HCT116 (cell line): ENCODE measurements at regions not wholly inside any gene's neighbourhood (a gene's known extent, or its start where the extent isn't known, plus 50 kb on each side); places are given as distances from the start of the nearest gene placed in this dataset.

Experiments
- ATAC-seq: fragments of 200-7000 bp; cut with Tn5 transposase; 2 replicates; pipeline ENCODE4 v1.9.1; 2020; ENCODE audit warnings: mild to moderate bottlenecking, moderate library complexity
- BruUV-seq: library from RNA; stranded (reverse); fragments of 400-500 nt; replicated peaks from 2 replicates; lab custom pipeline; 2021; lab: Mats Ljungman, UMichigan
- CTCF ChIA-PET: fragments of 300-600 bp; sonication (Branson Sonifier 250); formaldehyde crosslinking; loops from one replicate; lab custom pipeline; 2021; ENCODE audit warnings: antibody characterized with exemption; lab: Charles Lee
- POLR2A ChIA-PET: fragments of 300-600, 350-600 bp; sonication (Branson Sonifier 250); formaldehyde crosslinking; loops from one replicate; lab custom pipeline; 2021; ENCODE audit warnings: antibody characterized with exemption; lab: Charles Lee
- RAD21 ChIA-PET, 2 experiments: fragments of 300-600 bp; sonication (Branson Sonifier 250); formaldehyde crosslinking; loops; one replicate each; lab custom pipeline; 2023; ENCODE audit warnings: low total read pairs in 2 of 2; ENCODE audit not compliant: uncharacterized antibody in 2 of 2, unreplicated experiment in 2 of 2, low non-redundant PET in 1 of 2; lab: Charles Lee
- DNase-seq: peaks from one replicate; pipeline ENCODE4 v3.0.0-alpha.2; 2010; ENCODE audit warnings: low read depth, low spot score
- H2AFZ ChIP-seq: fragments of 200-600 bp; shearing (Covaris generic), sonication (generic); 2 replicates; pipeline ENCODE4 v1.6.1; 2017; ENCODE audit warnings: low read depth, mixed run types, mixed read lengths, antibody characterized with exemption, low read length; ENCODE audit not compliant: poor library complexity, severe bottlenecking
- H3K27ac ChIP-seq: 2 replicates; pipeline ENCODE4 v1.5.1; 2012; ENCODE audit warnings: low read depth, low read length
- H3K27me3 ChIP-seq: fragments of 200-600 bp; sonication (generic); 2 replicates; pipeline ENCODE4 v1.6.1; 2016; ENCODE audit warnings: mixed run types, low read length, mixed read lengths; ENCODE audit not compliant: insufficient read depth
- H3K36me3 ChIP-seq, 2 experiments: fragments of 200-500 bp in 1 of 2; fragments of 200-600 bp in 1 of 2; sonication (Bioruptor generic) in 1 of 2; sonication (generic) in 1 of 2; 2 replicates each; pipeline versions ENCODE4 v1.5.1 to v1.6.1; 2014 to 2016; ENCODE audit warnings: low read length in 2 of 2, inconsistent platforms in 1 of 2, mixed read lengths in 1 of 2, mixed run types in 1 of 2; ENCODE audit not compliant: insufficient read depth in 2 of 2, control insufficient read depth in 1 of 2
- H3K4me1 ChIP-seq, 2 experiments: fragments of 200-600 bp in 1 of 2; sonication (generic) in 1 of 2; 2 replicates each; pipeline versions ENCODE4 v1.5.1 to v1.6.1; 2012 to 2017; ENCODE audit warnings: low read length in 2 of 2, inconsistent platforms in 1 of 2, mild to moderate bottlenecking in 1 of 2, mixed read lengths in 1 of 2, mixed run types in 1 of 2, moderate library complexity in 1 of 2; ENCODE audit not compliant: insufficient read depth in 2 of 2, control insufficient read depth in 1 of 2
- H3K4me2 ChIP-seq: fragments of 200-600 bp; sonication (generic); 2 replicates; pipeline ENCODE4 v1.6.1; 2017; ENCODE audit warnings: mixed run types, low read length, mixed read lengths
- H3K4me3 ChIP-seq, 2 experiments: fragments of 200-600 bp in 1 of 2; sonication (generic) in 1 of 2; replicated peaks in 1 of 2; 2 replicates each; pipeline ENCODE4 v1.5.1; 2011 to 2016; ENCODE audit warnings: low read length in 2 of 2, control low read depth in 1 of 2, low read depth in 1 of 2, mild to moderate bottlenecking in 1 of 2, mixed read lengths in 1 of 2, mixed run types in 1 of 2
- H3K79me2 ChIP-seq: fragments of 200-600 bp; sonication (generic); 2 replicates; pipeline ENCODE4 v1.6.1; 2017; ENCODE audit warnings: mild to moderate bottlenecking, mixed run types, low read length, moderate library complexity, mixed read lengths; ENCODE audit not compliant: insufficient read depth
- H3K9ac ChIP-seq: fragments of 200-600 bp; sonication (generic); 2 replicates; pipeline ENCODE4 v1.6.1; 2016; ENCODE audit warnings: low read length, mixed read lengths
- H3K9me2 ChIP-seq: fragments of 200-600 bp; sonication (generic), shearing (Covaris generic); 2 replicates; pipeline ENCODE4 v1.6.1; 2017; ENCODE audit warnings: mixed run types, mild to moderate bottlenecking, moderate library complexity; ENCODE audit not compliant: insufficient read depth
- H3K9me3 ChIP-seq, 2 experiments: fragments of 200-500 bp in 1 of 2; fragments of 200-600 bp in 1 of 2; sonication (Bioruptor generic) in 1 of 2; sonication (generic) in 1 of 2; 2 replicates each; pipeline ENCODE4 v1.6.1; 2014 to 2017; ENCODE audit warnings: low read length in 2 of 2, mixed read lengths in 2 of 2, inconsistent platforms in 1 of 2, low read depth in 1 of 2, mild to moderate bottlenecking in 1 of 2, mixed run types in 1 of 2, moderate library complexity in 1 of 2; ENCODE audit not compliant: control insufficient read depth in 1 of 2, insufficient read depth in 1 of 2
- H4K20me1 ChIP-seq: fragments of 200-600 bp; sonication (generic), shearing (Covaris generic); 2 replicates; pipeline ENCODE4 v1.6.1; 2017; ENCODE audit warnings: mixed run types, mild to moderate bottlenecking, moderate library complexity; ENCODE audit not compliant: insufficient read depth
- CBX3 ChIP-seq: IDR thresholded peaks from 2 replicates; pipeline ENCODE4 v1.6.1; 2012; ENCODE audit warnings: low read depth
- CEBPB ChIP-seq: IDR thresholded peaks from 2 replicates; pipeline ENCODE4 v1.6.1; 2012; ENCODE audit warnings: low read depth
- EGR1 ChIP-seq: IDR thresholded peaks from 2 replicates; pipeline ENCODE4 v1.6.1; 2012; ENCODE audit warnings: low read depth
- EZH2 ChIP-seq: fragments of 200-600 bp; sonication (generic); IDR thresholded peaks from 2 replicates; pipeline ENCODE4 v1.6.1; 2017; ENCODE audit warnings: antibody characterized with exemption, mixed run types
- EZH2phosphoT487 ChIP-seq: fragments of 200-600 bp; IDR thresholded peaks from 2 replicates; pipeline ENCODE4 v1.6.1; 2018; ENCODE audit warnings: antibody characterized with exemption, borderline replicate concordance
- FOSL1 ChIP-seq: IDR thresholded peaks from 2 replicates; pipeline ENCODE4 v1.6.1; 2012; ENCODE audit warnings: low read depth
- JUND ChIP-seq: IDR thresholded peaks from 2 replicates; pipeline ENCODE4 v1.6.1; 2012
- POLR2A ChIP-seq: IDR thresholded peaks from 2 replicates; pipeline ENCODE4 v1.7.0; 2011; ENCODE audit warnings: borderline replicate concordance; ENCODE audit not compliant: insufficient read depth, insufficient read length; ENCODE audit errors: extremely low read depth
- POLR2AphosphoS5 ChIP-seq: IDR thresholded peaks from 2 replicates; pipeline ENCODE4 v1.6.1; 2011; ENCODE audit warnings: mild to moderate bottlenecking, low read depth, low read length, moderate library complexity
- SIN3A ChIP-seq: IDR thresholded peaks from 2 replicates; pipeline ENCODE4 v1.6.1; 2012; ENCODE audit warnings: low read depth
- SP1 ChIP-seq: IDR thresholded peaks from 2 replicates; pipeline ENCODE4 v1.6.1; 2012; ENCODE audit warnings: low read depth
- SRF ChIP-seq: IDR thresholded peaks from 2 replicates; pipeline ENCODE4 v1.6.1; 2012; ENCODE audit warnings: low read depth
- TCF7L2 ChIP-seq: IDR thresholded peaks from 2 replicates; pipeline ENCODE4 v1.7.0; 2011; ENCODE audit warnings: borderline replicate concordance, inconsistent platforms; ENCODE audit not compliant: insufficient read depth, insufficient read length; ENCODE audit errors: extremely low read depth
- ZFX ChIP-seq: fragments of 450-650 bp; IDR thresholded peaks from 2 replicates; pipeline ENCODE4 v1.6.1; 2017
- intact Hi-C: fragments of 100-400 bp; cut with micrococcal nuclease; formaldehyde crosslinking; loops from 2 replicates; pipeline ENCODE4 v1.10.0; 2022
- TF ChIP-seq, protein P1 (sequence below): IDR thresholded peaks from 2 replicates; pipeline ENCODE4 v1.6.1; 2012
- TF ChIP-seq, protein P2 (sequence below): IDR thresholded peaks from 2 replicates; pipeline ENCODE4 v1.6.1; 2012
- TF ChIP-seq, protein P3 (sequence below): IDR thresholded peaks from 2 replicates; pipeline ENCODE4 v1.6.1; 2011; ENCODE audit warnings: mild to moderate bottlenecking, low read length, moderate library complexity; ENCODE audit not compliant: insufficient replicate concordance; ENCODE audit errors: extremely low read depth
- TF ChIP-seq, protein P4 (sequence below): IDR thresholded peaks from 2 replicates; pipeline ENCODE4 v1.6.1; 2012; ENCODE audit warnings: low read depth
- TF ChIP-seq, protein P5 (sequence below), 3 experiments: fragments of 200-600 bp in 1 of 3; sonication (generic) in 1 of 3; IDR thresholded peaks in 2 of 3; conservative IDR thresholded peaks in 1 of 3; 2 replicates each; pipeline ENCODE4 v1.5.1; 2012 to 2017; ENCODE audit warnings: low read depth in 2 of 3, low read length in 2 of 3, antibody characterized with exemption in 1 of 3, borderline replicate concordance in 1 of 3, control low read depth in 1 of 3, mild to moderate bottlenecking in 1 of 3, mixed read lengths in 1 of 3, mixed run types in 1 of 3, moderate library complexity in 1 of 3; ENCODE audit not compliant: insufficient read depth in 1 of 3

DNA sequence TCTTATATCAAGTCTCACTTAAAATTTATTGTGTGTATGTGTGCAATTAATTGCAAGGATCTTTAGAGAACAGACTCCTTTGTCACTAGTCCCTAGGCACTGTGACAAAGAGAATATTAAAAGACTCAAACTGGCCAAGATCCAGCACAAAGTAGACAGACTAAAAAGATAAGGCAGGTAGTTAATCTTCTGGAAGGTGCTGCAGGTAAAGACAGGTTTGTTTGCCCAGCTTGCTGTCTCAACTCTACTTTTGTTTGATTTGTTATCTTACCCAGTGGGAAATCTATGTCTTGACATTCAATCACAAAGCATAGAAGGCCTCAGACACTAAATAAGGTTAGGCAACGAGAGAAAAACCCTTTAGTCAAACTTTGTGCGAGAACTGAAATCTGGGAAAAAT, 807.9 kb upstream of the LRRN3 start:
- Histone ChIP-seq H3K79me2 (no peaks in the 10 kb centered on the region), H3K4me1 (no peaks in the 10 kb centered on the region), H3K4me3 (no peak overlapping the region), H3K4me2 (no peak overlapping the region), H3K9me2 (no peaks in the 10 kb centered on the region), H3K27ac (no peak overlapping the region), H3K27me3 (no peaks in the 10 kb centered on the region), H3K9ac (no peak overlapping the region), H4K20me1 (no peaks in the 10 kb centered on the region), H2AFZ (no peak overlapping the region), H3K36me3 (no peaks in the 10 kb centered on the region), H3K9me3 (no peaks in the 10 kb centered on the region)
- ATAC-seq (no peak), DNase-seq (no peak)
- TF ChIP-seq FOSL1, result no peak
- TF ChIP-seq CEBPB, result no peak
- no peak for TF ChIP-seq SIN3A
- no peak for TF ChIP-seq POLR2AphosphoS5
- no peak for TF ChIP-seq SRF
- TF ChIP-seq JUND, result no peak
- TF ChIP-seq SP1, result no peak
- no peak for TF ChIP-seq EGR1
- TF ChIP-seq, protein P1, sequence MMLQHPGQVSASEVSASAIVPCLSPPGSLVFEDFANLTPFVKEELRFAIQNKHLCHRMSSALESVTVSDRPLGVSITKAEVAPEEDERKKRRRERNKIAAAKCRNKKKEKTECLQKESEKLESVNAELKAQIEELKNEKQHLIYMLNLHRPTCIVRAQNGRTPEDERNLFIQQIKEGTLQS, result no peak
- TF ChIP-seq EZH2, result no peak
- TF ChIP-seq, protein P2, sequence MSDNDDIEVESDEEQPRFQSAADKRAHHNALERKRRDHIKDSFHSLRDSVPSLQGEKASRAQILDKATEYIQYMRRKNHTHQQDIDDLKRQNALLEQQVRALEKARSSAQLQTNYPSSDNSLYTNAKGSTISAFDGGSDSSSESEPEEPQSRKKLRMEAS, result no peak
- TF ChIP-seq TCF7L2, result no peak
- no peak for TF ChIP-seq CBX3
- TF ChIP-seq, protein P3, sequence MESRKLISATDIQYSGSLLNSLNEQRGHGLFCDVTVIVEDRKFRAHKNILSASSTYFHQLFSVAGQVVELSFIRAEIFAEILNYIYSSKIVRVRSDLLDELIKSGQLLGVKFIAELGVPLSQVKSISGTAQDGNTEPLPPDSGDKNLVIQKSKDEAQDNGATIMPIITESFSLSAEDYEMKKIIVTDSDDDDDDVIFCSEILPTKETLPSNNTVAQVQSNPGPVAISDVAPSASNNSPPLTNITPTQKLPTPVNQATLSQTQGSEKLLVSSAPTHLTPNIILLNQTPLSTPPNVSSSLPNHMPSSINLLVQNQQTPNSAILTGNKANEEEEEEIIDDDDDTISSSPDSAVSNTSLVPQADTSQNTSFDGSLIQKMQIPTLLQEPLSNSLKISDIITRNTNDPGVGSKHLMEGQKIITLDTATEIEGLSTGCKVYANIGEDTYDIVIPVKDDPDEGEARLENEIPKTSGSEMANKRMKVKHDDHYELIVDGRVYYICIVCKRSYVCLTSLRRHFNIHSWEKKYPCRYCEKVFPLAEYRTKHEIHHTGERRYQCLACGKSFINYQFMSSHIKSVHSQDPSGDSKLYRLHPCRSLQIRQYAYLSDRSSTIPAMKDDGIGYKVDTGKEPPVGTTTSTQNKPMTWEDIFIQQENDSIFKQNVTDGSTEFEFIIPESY, result no peak
- no peak for TF ChIP-seq ZFX
- TF ChIP-seq, protein P4, sequence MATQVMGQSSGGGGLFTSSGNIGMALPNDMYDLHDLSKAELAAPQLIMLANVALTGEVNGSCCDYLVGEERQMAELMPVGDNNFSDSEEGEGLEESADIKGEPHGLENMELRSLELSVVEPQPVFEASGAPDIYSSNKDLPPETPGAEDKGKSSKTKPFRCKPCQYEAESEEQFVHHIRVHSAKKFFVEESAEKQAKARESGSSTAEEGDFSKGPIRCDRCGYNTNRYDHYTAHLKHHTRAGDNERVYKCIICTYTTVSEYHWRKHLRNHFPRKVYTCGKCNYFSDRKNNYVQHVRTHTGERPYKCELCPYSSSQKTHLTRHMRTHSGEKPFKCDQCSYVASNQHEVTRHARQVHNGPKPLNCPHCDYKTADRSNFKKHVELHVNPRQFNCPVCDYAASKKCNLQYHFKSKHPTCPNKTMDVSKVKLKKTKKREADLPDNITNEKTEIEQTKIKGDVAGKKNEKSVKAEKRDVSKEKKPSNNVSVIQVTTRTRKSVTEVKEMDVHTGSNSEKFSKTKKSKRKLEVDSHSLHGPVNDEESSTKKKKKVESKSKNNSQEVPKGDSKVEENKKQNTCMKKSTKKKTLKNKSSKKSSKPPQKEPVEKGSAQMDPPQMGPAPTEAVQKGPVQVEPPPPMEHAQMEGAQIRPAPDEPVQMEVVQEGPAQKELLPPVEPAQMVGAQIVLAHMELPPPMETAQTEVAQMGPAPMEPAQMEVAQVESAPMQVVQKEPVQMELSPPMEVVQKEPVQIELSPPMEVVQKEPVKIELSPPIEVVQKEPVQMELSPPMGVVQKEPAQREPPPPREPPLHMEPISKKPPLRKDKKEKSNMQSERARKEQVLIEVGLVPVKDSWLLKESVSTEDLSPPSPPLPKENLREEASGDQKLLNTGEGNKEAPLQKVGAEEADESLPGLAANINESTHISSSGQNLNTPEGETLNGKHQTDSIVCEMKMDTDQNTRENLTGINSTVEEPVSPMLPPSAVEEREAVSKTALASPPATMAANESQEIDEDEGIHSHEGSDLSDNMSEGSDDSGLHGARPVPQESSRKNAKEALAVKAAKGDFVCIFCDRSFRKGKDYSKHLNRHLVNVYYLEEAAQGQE, result no peak
- TF ChIP-seq POLR2A, result no peak
- TF ChIP-seq EZH2phosphoT487, result no peak
- TF ChIP-seq, protein P5, sequence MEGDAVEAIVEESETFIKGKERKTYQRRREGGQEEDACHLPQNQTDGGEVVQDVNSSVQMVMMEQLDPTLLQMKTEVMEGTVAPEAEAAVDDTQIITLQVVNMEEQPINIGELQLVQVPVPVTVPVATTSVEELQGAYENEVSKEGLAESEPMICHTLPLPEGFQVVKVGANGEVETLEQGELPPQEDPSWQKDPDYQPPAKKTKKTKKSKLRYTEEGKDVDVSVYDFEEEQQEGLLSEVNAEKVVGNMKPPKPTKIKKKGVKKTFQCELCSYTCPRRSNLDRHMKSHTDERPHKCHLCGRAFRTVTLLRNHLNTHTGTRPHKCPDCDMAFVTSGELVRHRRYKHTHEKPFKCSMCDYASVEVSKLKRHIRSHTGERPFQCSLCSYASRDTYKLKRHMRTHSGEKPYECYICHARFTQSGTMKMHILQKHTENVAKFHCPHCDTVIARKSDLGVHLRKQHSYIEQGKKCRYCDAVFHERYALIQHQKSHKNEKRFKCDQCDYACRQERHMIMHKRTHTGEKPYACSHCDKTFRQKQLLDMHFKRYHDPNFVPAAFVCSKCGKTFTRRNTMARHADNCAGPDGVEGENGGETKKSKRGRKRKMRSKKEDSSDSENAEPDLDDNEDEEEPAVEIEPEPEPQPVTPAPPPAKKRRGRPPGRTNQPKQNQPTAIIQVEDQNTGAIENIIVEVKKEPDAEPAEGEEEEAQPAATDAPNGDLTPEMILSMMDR (IDR thresholded peaks at IDR 0.05 in 2 of 3, conservative IDR thresholded peaks at IDR 0.05 in 1 of 3; ENCODE audit: borderline replicate concordance in 1 of 3, insufficient read depth in 1 of 3, low read depth in 2 of 3, low read length in 2 of 3), result no peak
- CTCF ChIA-PET, result no interaction called here
- intact Hi-C loops, result no loop called here
- no TSS peak for BruUV-seq
- RAD21 ChIA-PET, result no interaction called here
- POLR2A ChIA-PET, result no interaction called here
